Lung (tissue), 11 donors: ENCODE measurements at regions not wholly inside any gene's neighbourhood (a gene's known extent, or its start where the extent isn't known, plus 50 kb on each side); places are given as distances from the start of the nearest gene placed in this dataset.

Experiments
- ATAC-seq: fragments of 200-7000 bp; cut with Tn5 transposase; one replicate; pipeline ENCODE4 v1.9.1; 2020; ENCODE audit warnings: moderate number of reproducible peaks; ENCODE audit not compliant: insufficient read depth, low FRiP score
- DNase-seq, 3 donors: peaks; one replicate each; pipeline ENCODE4 v3.0.0-alpha.2; 2013 to 2017
- H3K27ac ChIP-seq, 2 donors: one replicate each; pipeline ENCODE4 v1.5.1; 2013; ENCODE audit warnings: mild to moderate bottlenecking in 2 of 2, moderate library complexity in 2 of 2, control low read depth in 1 of 2, inconsistent platforms in 1 of 2, low read depth in 1 of 2, low read length in 1 of 2
- H3K27me3 ChIP-seq, 3 donors: one replicate each; pipeline ENCODE4 v1.5.1; 2013; ENCODE audit warnings: low read length in 2 of 3; ENCODE audit not compliant: control insufficient read depth in 3 of 3, insufficient read depth in 3 of 3
- H3K36me3 ChIP-seq, 4 donors: one replicate each; pipeline ENCODE4 v1.5.1; 2013; ENCODE audit warnings: low read length in 4 of 4, mild to moderate bottlenecking in 1 of 4, moderate library complexity in 1 of 4; ENCODE audit not compliant: control insufficient read depth in 4 of 4, insufficient read depth in 4 of 4
- H3K4me1 ChIP-seq, 5 donors: one replicate each; pipeline ENCODE4 v1.5.1; 2013; ENCODE audit warnings: low read length in 5 of 5, mild to moderate bottlenecking in 2 of 5, moderate library complexity in 1 of 5; ENCODE audit not compliant: control insufficient read depth in 5 of 5, insufficient read depth in 5 of 5
- H3K4me3 ChIP-seq: one replicate; pipeline ENCODE4 v1.5.1; 2013; ENCODE audit warnings: mild to moderate bottlenecking, control low read depth, moderate library complexity
- H3K9ac ChIP-seq, 2 donors: one replicate each; pipeline ENCODE4 v1.5.1; 2013; ENCODE audit warnings: low read length in 2 of 2, control low read depth in 1 of 2; ENCODE audit not compliant: insufficient read depth in 1 of 2
- H3K9me3 ChIP-seq, 4 donors: one replicate each; pipeline ENCODE4 v1.5.1; 2013; ENCODE audit warnings: low read length in 3 of 4, mild to moderate bottlenecking in 1 of 4, moderate library complexity in 1 of 4; ENCODE audit not compliant: control insufficient read depth in 4 of 4, insufficient read depth in 3 of 4
- WGBS, 2 donors: extraction: QIAGEN DNeasy Blood & Tissue Kit; methylation state at CpG; one replicate each; pipeline ENCODE4 v1.1.7; 2013; 5-methylcytosine and 5-hydroxymethylcytosine counted together
- TF ChIP-seq, protein P1 (sequence below): IDR thresholded peaks from 2 replicates; pipeline ENCODE4 v1.5.1; 2012; ENCODE audit warnings: mild to moderate bottlenecking; ENCODE audit errors: control extremely low read depth, extremely low read depth
- donor health status: control.
- donor health status: control.
- donor health status: Bipolar disorder and iron deficiency.
- donor health status: healthy.
- donor health status: DM: yes; HTN: yes; CAD: no.

- no peaks in the 10 kb centered on the region for H3K9me3 ChIP-seq
- TF ChIP-seq, protein P1, sequence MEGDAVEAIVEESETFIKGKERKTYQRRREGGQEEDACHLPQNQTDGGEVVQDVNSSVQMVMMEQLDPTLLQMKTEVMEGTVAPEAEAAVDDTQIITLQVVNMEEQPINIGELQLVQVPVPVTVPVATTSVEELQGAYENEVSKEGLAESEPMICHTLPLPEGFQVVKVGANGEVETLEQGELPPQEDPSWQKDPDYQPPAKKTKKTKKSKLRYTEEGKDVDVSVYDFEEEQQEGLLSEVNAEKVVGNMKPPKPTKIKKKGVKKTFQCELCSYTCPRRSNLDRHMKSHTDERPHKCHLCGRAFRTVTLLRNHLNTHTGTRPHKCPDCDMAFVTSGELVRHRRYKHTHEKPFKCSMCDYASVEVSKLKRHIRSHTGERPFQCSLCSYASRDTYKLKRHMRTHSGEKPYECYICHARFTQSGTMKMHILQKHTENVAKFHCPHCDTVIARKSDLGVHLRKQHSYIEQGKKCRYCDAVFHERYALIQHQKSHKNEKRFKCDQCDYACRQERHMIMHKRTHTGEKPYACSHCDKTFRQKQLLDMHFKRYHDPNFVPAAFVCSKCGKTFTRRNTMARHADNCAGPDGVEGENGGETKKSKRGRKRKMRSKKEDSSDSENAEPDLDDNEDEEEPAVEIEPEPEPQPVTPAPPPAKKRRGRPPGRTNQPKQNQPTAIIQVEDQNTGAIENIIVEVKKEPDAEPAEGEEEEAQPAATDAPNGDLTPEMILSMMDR: no peak
- H3K4me1 ChIP-seq: no peaks in the 10 kb centered on the region
- no peak overlapping the region for H3K9ac ChIP-seq
- no peaks in the 10 kb centered on the region for H3K36me3 ChIP-seq
- ATAC-seq (no peak), DNase-seq (no peak)
- H3K27ac ChIP-seq: no peak overlapping the region
- no peak overlapping the region for H3K4me3 ChIP-seq
- no peaks in the 10 kb centered on the region for H3K27me3 ChIP-seq
- 61 to 71% methylated on average over 3 of the region's 3 CpGs for WGBS, 2 donors
Measured at GRCh38 chr2:212727751-212728150, 189.1 kb upstream of the ERBB4 start.

DNA sequence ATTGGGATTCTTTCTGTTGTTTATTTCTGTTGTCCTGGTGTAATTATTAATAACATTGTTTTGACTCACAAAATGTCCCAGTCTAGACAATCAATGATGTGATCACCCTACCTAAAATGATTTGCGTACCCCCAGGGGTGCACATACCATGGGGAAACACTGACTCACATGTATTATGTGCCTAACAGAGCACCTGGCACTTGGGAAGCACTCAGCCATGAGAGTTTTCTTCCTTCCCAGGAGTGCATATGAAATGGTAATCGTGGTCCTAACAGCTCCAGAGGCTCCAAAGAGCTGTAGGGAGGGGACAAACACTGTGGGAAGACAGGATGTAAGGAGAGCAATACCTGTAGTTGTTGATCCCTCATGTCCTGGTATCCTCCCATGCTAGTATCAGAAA lies 187.8 kb upstream of the ERBB4 start:
- Histone ChIP-seq H3K27ac (no peak overlapping the region), H3K4me3 (no peak overlapping the region), H3K9ac (no peak overlapping the region), H3K27me3 (no peaks in the 10 kb centered on the region), H3K9me3 (no peaks in the 10 kb centered on the region), H3K4me1 (no peaks in the 10 kb centered on the region), H3K36me3 (no peaks in the 10 kb centered on the region)
- no peak for DNase-seq
- ATAC-seq: no peak
- TF ChIP-seq, protein P1: no peak
- 70 to 75% methylated on average over 2 of the region's 2 CpGs for WGBS, 2 donors

DNA sequence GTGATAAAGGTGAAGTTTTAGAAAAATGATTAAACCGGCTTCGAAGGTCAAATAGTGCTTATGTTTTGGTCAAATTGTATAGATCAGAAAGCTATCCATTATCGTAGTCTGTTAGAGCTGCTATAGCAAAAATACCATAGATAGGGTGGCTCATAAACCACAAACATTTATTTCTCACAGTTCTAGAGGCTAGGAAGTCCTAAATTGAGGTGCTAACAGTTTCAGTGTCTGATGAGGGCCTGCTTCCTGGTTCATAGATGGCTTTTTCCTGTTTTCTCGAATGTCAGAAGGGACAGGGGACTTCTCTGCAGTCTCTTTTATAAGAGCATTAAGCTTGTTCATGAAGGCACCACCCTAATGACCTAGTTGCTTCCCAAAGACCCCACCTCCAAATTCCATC lies 186.6 kb upstream of the ERBB4 start:
- Histone ChIP-seq H3K36me3 (no peaks in the 10 kb centered on the region), H3K4me1 (no peaks in the 10 kb centered on the region), H3K27me3 (no peaks in the 10 kb centered on the region), H3K27ac (no peak overlapping the region), H3K4me3 (no peak overlapping the region), H3K9ac (no peak overlapping the region), H3K9me3 (no peaks in the 10 kb centered on the region)
- no peak for DNase-seq
- no peak for ATAC-seq
- 72 to 75% methylated on average over 4 of the region's 4 CpGs for WGBS, 2 donors
- TF ChIP-seq, protein P1: no peak

- Histone ChIP-seq H3K27ac (no peak overlapping the region), H3K27me3 (no peaks in the 10 kb centered on the region), H3K4me3 (no peak overlapping the region), H3K9me3 (peaks cover 0 to 2% (median 0%) of the 10 kb centered on the region in 4 donors), H3K9ac (no peak overlapping the region), H3K36me3 (no peaks in the 10 kb centered on the region), H3K4me1 (no peaks in the 10 kb centered on the region)
- DNase-seq: no peak
- ATAC-seq: no peak
- 78 to 79% methylated on average over 1 of the region's 1 CpG for WGBS, 2 donors
- TF ChIP-seq, protein P1: no peak
Measured at GRCh38 chr2:212723226-212723625, 184.6 kb upstream of the ERBB4 start.
